ENCODE measurements at regions not wholly inside any gene's neighbourhood (a gene's known extent, or its start where the extent isn't known, plus 50 kb on each side); places are given as distances from the start of the nearest gene placed in this dataset.

GRCh38 chr4:24234288-24234848 is 344.5 kb upstream of the PPARGC1A start:
- TF ChIP-seq CTCF (IDR thresholded peaks at IDR 0.05) (no peak), EZH2phosphoT487 (IDR thresholded peaks at IDR 0.05) (no peak), EZH2 (IDR thresholded peaks at IDR 0.05) (no peak)
- no peaks in the 10 kb centered on the region for H3K9me3 ChIP-seq (ENCODE audit: low read depth)
- no peak overlapping the region for H3K9ac ChIP-seq
- H3K4me3 ChIP-seq: no peak overlapping the region
- H3K27me3 Mint-ChIP-seq (ENCODE audit: insufficient read depth, low read depth): peaks cover 8% of the 10 kb centered on the region
- H3K36me3 ChIP-seq: no peaks in the 10 kb centered on the region
- H3K27ac Mint-ChIP-seq: no peak overlapping the region
- H3K4me2 ChIP-seq: no peak overlapping the region
- H4K20me1 ChIP-seq (ENCODE audit: low read depth): no peaks in the 10 kb centered on the region
- DNase-seq (ENCODE audit: low spot score): no peak
- peaks cover 21% of the 10 kb centered on the region for H3K4me1 Mint-ChIP-seq
- no peaks in the 10 kb centered on the region for H3K9me3 Mint-ChIP-seq
- no peaks in the 10 kb centered on the region for H3F3A ChIP-seq (ENCODE audit: low read depth)
- no peaks in the 10 kb centered on the region for H3K27me3 ChIP-seq
- H2AFZ ChIP-seq (replicated peaks): no peak overlapping the region
- H3K4me3 Mint-ChIP-seq: no peak overlapping the region
- no peak overlapping the region for H3K27ac ChIP-seq
- H3K79me2 ChIP-seq (ENCODE audit: low read depth): no peaks in the 10 kb centered on the region
- H3K36me3 Mint-ChIP-seq: no peaks in the 10 kb centered on the region
- H3K4me1 ChIP-seq: peaks cover 28% of the 10 kb centered on the region

- H4K20me1 ChIP-seq (ENCODE audit: low read depth): no peaks in the 10 kb centered on the region
- no peak overlapping the region for H2AFZ ChIP-seq (replicated peaks)
- no peak overlapping the region for H3K27ac ChIP-seq
- H3K36me3 ChIP-seq: no peaks in the 10 kb centered on the region
- H3K4me1 ChIP-seq: peaks cover 33% of the 10 kb centered on the region
- Mint-ChIP-seq H3K4me3 (no peak overlapping the region), H3K9me3 (peaks cover 2% of the 10 kb centered on the region), H3K27ac (no peak overlapping the region), H3K36me3 (no peaks in the 10 kb centered on the region), H3K27me3 (ENCODE audit: insufficient read depth, low read depth) (peaks cover 8% of the 10 kb centered on the region), H3K4me1 (peaks cover 24% of the 10 kb centered on the region)
- no peaks in the 10 kb centered on the region for H3K27me3 ChIP-seq
- H3K9me3 ChIP-seq (ENCODE audit: low read depth): no peaks in the 10 kb centered on the region
- H3K4me2 ChIP-seq: no peak overlapping the region
- DNase-seq (ENCODE audit: low spot score): no peak
- no peak overlapping the region for H3K4me3 ChIP-seq
- no peaks in the 10 kb centered on the region for H3K79me2 ChIP-seq (ENCODE audit: low read depth)
- no peak overlapping the region for H3K9ac ChIP-seq
- TF ChIP-seq EZH2 (IDR thresholded peaks at IDR 0.05): no peak
- TF ChIP-seq EZH2phosphoT487 (IDR thresholded peaks at IDR 0.05): no peak
- no peak for TF ChIP-seq CTCF (IDR thresholded peaks at IDR 0.05)
- H3F3A ChIP-seq (ENCODE audit: low read depth): no peaks in the 10 kb centered on the region
These were observed 341.1 kb upstream of the PPARGC1A start for GRCh38 chr4:24230955-24231354.

GRCh38 chr4:24229978-24230377 is 340.1 kb upstream of the PPARGC1A start:
- Histone ChIP-seq H3K4me1 (peaks cover 34% of the 10 kb centered on the region), H4K20me1 (ENCODE audit: low read depth) (no peaks in the 10 kb centered on the region), H3K9ac (no peak overlapping the region), H3K36me3 (no peaks in the 10 kb centered on the region), H3K27ac (no peak overlapping the region), H3K27me3 (no peaks in the 10 kb centered on the region), H3K4me2 (no peak overlapping the region), H3K79me2 (ENCODE audit: low read depth) (no peaks in the 10 kb centered on the region), H3K4me3 (no peak overlapping the region), H3K9me3 (ENCODE audit: low read depth) (no peaks in the 10 kb centered on the region), H3F3A (ENCODE audit: low read depth) (no peaks in the 10 kb centered on the region), H2AFZ (replicated peaks) (no peak overlapping the region)
- Mint-ChIP-seq H3K4me1 (peaks cover 22% of the 10 kb centered on the region), H3K36me3 (no peaks in the 10 kb centered on the region), H3K27ac (no peak overlapping the region), H3K4me3 (no peak overlapping the region), H3K27me3 (ENCODE audit: insufficient read depth, low read depth) (peaks cover 6% of the 10 kb centered on the region), H3K9me3 (peaks cover 2% of the 10 kb centered on the region)
- DNase-seq (ENCODE audit: low spot score): no peak
- TF ChIP-seq EZH2phosphoT487 (IDR thresholded peaks at IDR 0.05) (no peak), EZH2 (IDR thresholded peaks at IDR 0.05) (no peak), CTCF (IDR thresholded peaks at IDR 0.05) (no peak)

Data from neural progenitor cell (in vitro differentiated cells).